ENCODE measurements at regions not wholly inside any gene's neighbourhood (a gene's known extent, or its start where the extent isn't known, plus 50 kb on each side); places are given as distances from the start of the nearest gene placed in this dataset.
"Not testable (repeated sequence)": the region's sequence is repeated elsewhere in the genome, so short reads cannot be mapped to it uniquely, and the experiment has no call there.

GRCh38 chr2:90207454-90208058 is 1516.1 kb downstream of the RPIA start:
- no peaks in the 10 kb centered on the region for H3K4me1 ChIP-seq
- no peaks in the 10 kb centered on the region for H3K9me3 ChIP-seq
- no peak for DNase-seq (ENCODE audit: low spot score in 2 of 2)
- H3K36me3 ChIP-seq, result no peaks in the 10 kb centered on the region
- no peak overlapping the region for H3K4me3 ChIP-seq
- WGBS, 2 donors, result 40 to 50% methylated on average over 1 of the region's 1 CpG
- H3K27ac ChIP-seq, result no peak overlapping the region
- H3K27me3 ChIP-seq, result no peaks in the 10 kb centered on the region
- TF ChIP-seq POLR2A (IDR thresholded peaks at IDR 0.05), result no peak

GRCh38 chr2:90209009-90209408 is 1517.5 kb downstream of the RPIA start:
- TF ChIP-seq POLR2A (IDR thresholded peaks at IDR 0.05), result no peak
- TF ChIP-seq CTCF (IDR thresholded peaks at IDR 0.05), result no peak
- TF ChIP-seq EP300 (IDR thresholded peaks at IDR 0.05), result no peak
- H3K27ac ChIP-seq, result no peak overlapping the region
- no peaks in the 10 kb centered on the region for H3K4me1 ChIP-seq
- H3K36me3 ChIP-seq, result no peaks in the 10 kb centered on the region
- no peak overlapping the region for H3K4me3 ChIP-seq
- WGBS, 2 donors, result 69 to 88% methylated on average over 5 of the region's 5 CpGs
- DNase-seq (ENCODE audit: low spot score in 2 of 2), result no peak
- H3K9me3 ChIP-seq, result no peaks in the 10 kb centered on the region
- no peaks in the 10 kb centered on the region for H3K27me3 ChIP-seq

- H3K4me3 ChIP-seq, result no peak overlapping the region
- no peaks in the 10 kb centered on the region for H3K9me3 ChIP-seq
- H3K36me3 ChIP-seq, result no peaks in the 10 kb centered on the region
- no peaks in the 10 kb centered on the region for H3K27me3 ChIP-seq
- no peak for DNase-seq (ENCODE audit: low spot score in 2 of 2)
- H3K4me1 ChIP-seq, result no peaks in the 10 kb centered on the region
- WGBS, 2 donors, result 85 to 95% methylated on average over 3 to 4 of the region's 4 CpGs
- H3K27ac ChIP-seq, result no peak overlapping the region
- no peak for TF ChIP-seq POLR2A (IDR thresholded peaks at IDR 0.05)
- TF ChIP-seq CTCF (IDR thresholded peaks at IDR 0.05), result no peak
- no peak for TF ChIP-seq EP300 (IDR thresholded peaks at IDR 0.05)
Measured at GRCh38 chr2:90209806-90210205, 1518.3 kb downstream of the RPIA start.

GRCh38 chr2:90215880-90216279 is 1524.4 kb downstream of the RPIA start:
- not testable (repeated sequence) for H3K27ac ChIP-seq; DNase-seq (ENCODE audit: low spot score in 2 of 2); H3K9me3 ChIP-seq; H3K4me1 ChIP-seq; H3K4me3 ChIP-seq; H3K36me3 ChIP-seq; H3K27me3 ChIP-seq
- 73% methylated on average over 1 to 2 of the region's 2 CpGs for WGBS, 2 donors

- H3K4me3 ChIP-seq; DNase-seq (ENCODE audit: low spot score in 2 of 2); H3K4me1 ChIP-seq; H3K36me3 ChIP-seq; H3K27ac ChIP-seq; H3K27me3 ChIP-seq; H3K9me3 ChIP-seq: not testable (repeated sequence)
- WGBS, 2 donors, result 29 to 36% methylated on average over 1 of the region's 1 CpG
Measured at GRCh38 chr2:90216801-90217200, 1525.3 kb downstream of the RPIA start.

- not testable (repeated sequence) for H3K9me3 ChIP-seq; H3K27me3 ChIP-seq; H3K36me3 ChIP-seq; H3K27ac ChIP-seq; H3K4me3 ChIP-seq; DNase-seq (ENCODE audit: low spot score in 2 of 2); H3K4me1 ChIP-seq
- WGBS, 2 donors, result 83 to 100% methylated on average over 1 of the region's 2 CpGs
Measured at GRCh38 chr2:90218534-90218933, 1527.1 kb downstream of the RPIA start.

GRCh38 chr2:90220623-90221299 is 1529.3 kb downstream of the RPIA start:
- not testable (repeated sequence) for H3K9me3 ChIP-seq, H3K36me3 ChIP-seq
- WGBS, 2 donors, result 78 to 100% methylated on average over 1 to 2 of the region's 2 CpGs

GRCh38 chr2:90221300-90221651 is 1529.8 kb downstream of the RPIA start:
- no peaks in the 10 kb centered on the region for H3K4me1 ChIP-seq
- DNase-seq (ENCODE audit: low spot score in 2 of 2), result no peak
- WGBS, 2 donors, result 14 to 63% methylated on average over 1 of the region's 1 CpG

More at GRCh38 chr2:90220623-90221299, 1529.3 kb downstream of the RPIA start:
- not testable (repeated sequence) for DNase-seq (ENCODE audit: low spot score in 2 of 2); H3K27me3 ChIP-seq; H3K27ac ChIP-seq; H3K4me1 ChIP-seq; H3K4me3 ChIP-seq

GRCh38 chr2:90224767-90225166 is 1533.3 kb downstream of the RPIA start:
- not testable (repeated sequence) for H3K27ac ChIP-seq; H3K4me1 ChIP-seq; H3K27me3 ChIP-seq; H3K36me3 ChIP-seq; DNase-seq (ENCODE audit: low spot score in 2 of 2); H3K4me3 ChIP-seq; H3K9me3 ChIP-seq

More at GRCh38 chr2:90221300-90221651, 1529.8 kb downstream of the RPIA start:
- no peaks in the 10 kb centered on the region for H3K27me3 ChIP-seq
- H3K9me3 ChIP-seq, result no peaks in the 10 kb centered on the region
- H3K27ac ChIP-seq, result no peak overlapping the region
- TF ChIP-seq CTCF (IDR thresholded peaks at IDR 0.05) (no peak), POLR2A (IDR thresholded peaks at IDR 0.05) (no peak), EP300 (IDR thresholded peaks at IDR 0.05) (no peak)
- H3K4me3 ChIP-seq, result no peak overlapping the region
- H3K36me3 ChIP-seq, result no peaks in the 10 kb centered on the region

GRCh38 chr2:90226465-90227072 is 1535.1 kb downstream of the RPIA start:
- not testable (repeated sequence) for H3K27me3 ChIP-seq; H3K9me3 ChIP-seq; DNase-seq (ENCODE audit: low spot score in 2 of 2); H3K4me3 ChIP-seq; H3K36me3 ChIP-seq; H3K27ac ChIP-seq; H3K4me1 ChIP-seq
- WGBS, 2 donors, result 28 to 41% methylated on average over 5 of the region's 5 CpGs

Measured in tibial nerve (tissue), 4 donors.